ENCODE measurements at regions not wholly inside any gene's neighbourhood (a gene's known extent, or its start where the extent isn't known, plus 50 kb on each side); places are given as distances from the start of the nearest gene placed in this dataset.

- no peak overlapping the region for H3K27ac ChIP-seq
- no peak overlapping the region for H3K4me3 ChIP-seq
These were observed 102.4 kb downstream of the EFNB2 start for GRCh38 chr13:106433066-106433465.

GRCh38 chr13:106432636-106433035 lies 102.8 kb downstream of the EFNB2 start:
- no peak overlapping the region for H3K27ac ChIP-seq
- H3K4me3 ChIP-seq = no peak overlapping the region

GRCh38 chr13:106426909-106427308 lies 108.6 kb downstream of the EFNB2 start:
- H3K4me3 ChIP-seq = no peak overlapping the region
- no peak overlapping the region for H3K27ac ChIP-seq

GRCh38 chr13:106425661-106426060 lies 109.8 kb downstream of the EFNB2 start:
- no peak overlapping the region for H3K27ac ChIP-seq
- H3K4me3 ChIP-seq = no peak overlapping the region

GRCh38 chr13:106424805-106425204 lies 110.7 kb downstream of the EFNB2 start:
- Histone ChIP-seq H3K4me3 (no peak overlapping the region), H3K27ac (no peak overlapping the region)

GRCh38 chr13:106423530-106423929 lies 111.9 kb downstream of the EFNB2 start:
- Histone ChIP-seq H3K4me3 (no peak overlapping the region), H3K27ac (no peak overlapping the region)

- no peak overlapping the region for H3K27ac ChIP-seq
- H3K4me3 ChIP-seq = no peak overlapping the region
These were observed 116.9 kb downstream of the EFNB2 start for GRCh38 chr13:106418556-106418955.

- H3K4me3 ChIP-seq = no peak overlapping the region
- no peak overlapping the region for H3K27ac ChIP-seq
These were observed 117.9 kb downstream of the EFNB2 start for GRCh38 chr13:106417467-106418110.

- no peak overlapping the region for H3K4me3 ChIP-seq
- no peak overlapping the region for H3K27ac ChIP-seq
These were observed 118.8 kb downstream of the EFNB2 start for GRCh38 chr13:106416645-106417044.

GRCh38 chr13:106415971-106416370 lies 119.5 kb downstream of the EFNB2 start:
- Histone ChIP-seq H3K27ac (no peak overlapping the region), H3K4me3 (no peak overlapping the region)

GRCh38 chr13:106415442-106415841 lies 120.0 kb downstream of the EFNB2 start:
- Histone ChIP-seq H3K27ac (no peak overlapping the region), H3K4me3 (no peak overlapping the region)

- H3K4me3 ChIP-seq = no peak overlapping the region
- no peak overlapping the region for H3K27ac ChIP-seq
These were observed 128.1 kb downstream of the EFNB2 start for GRCh38 chr13:106407338-106407737.

GRCh38 chr13:106405731-106406130 lies 129.7 kb downstream of the EFNB2 start:
- H3K4me3 ChIP-seq = no peak overlapping the region
- no peak overlapping the region for H3K27ac ChIP-seq

- H3K4me3 ChIP-seq = no peak overlapping the region
- no peak overlapping the region for H3K27ac ChIP-seq
These were observed 132.2 kb downstream of the EFNB2 start for GRCh38 chr13:106403280-106403679.

- no peak overlapping the region for H3K4me3 ChIP-seq
These were observed 132.6 kb downstream of the EFNB2 start for GRCh38 chr13:106402866-106403265.

GRCh38 chr13:106401081-106401480 lies 134.4 kb downstream of the EFNB2 start:
- H3K4me3 ChIP-seq = no peak overlapping the region
- H3K27ac ChIP-seq = no peak overlapping the region

More at GRCh38 chr13:106402866-106403265, 132.6 kb downstream of the EFNB2 start:
- no peak overlapping the region for H3K27ac ChIP-seq

GRCh38 chr13:106400289-106400688 lies 135.2 kb downstream of the EFNB2 start:
- Histone ChIP-seq H3K27ac (no peak overlapping the region), H3K4me3 (no peak overlapping the region)

- no peak overlapping the region for H3K4me3 ChIP-seq
- no peak overlapping the region for H3K27ac ChIP-seq
These were observed 137.2 kb downstream of the EFNB2 start for GRCh38 chr13:106398289-106398688.

GRCh38 chr13:106393776-106394175 lies 141.7 kb downstream of the EFNB2 start:
- no peak overlapping the region for H3K27ac ChIP-seq

GRCh38 chr13:106391681-106392080 lies 143.8 kb downstream of the EFNB2 start:
- H3K27ac ChIP-seq = no peak overlapping the region
- no peak overlapping the region for H3K4me3 ChIP-seq

More at GRCh38 chr13:106393776-106394175, 141.7 kb downstream of the EFNB2 start:
- no peak overlapping the region for H3K4me3 ChIP-seq

GRCh38 chr13:106391271-106391670 lies 144.2 kb downstream of the EFNB2 start:
- H3K4me3 ChIP-seq = no peak overlapping the region
- no peak overlapping the region for H3K27ac ChIP-seq

- no peak overlapping the region for H3K4me3 ChIP-seq
- no peak overlapping the region for H3K27ac ChIP-seq
These were observed 145.1 kb downstream of the EFNB2 start for GRCh38 chr13:106390367-106390766.
